HepG2 (cell line): ENCODE measurements at regions not wholly inside any gene's neighbourhood (a gene's known extent, or its start where the extent isn't known, plus 50 kb on each side); places are given as distances from the start of the nearest gene placed in this dataset.

Source experiments
- ATAC-seq: fragments of 200-7000 bp; cut with Tn5 transposase; 3 replicates; pipeline ENCODE4 v1.9.1; 2020; ENCODE audit warnings: mild to moderate bottlenecking, moderate library complexity
- BruUV-seq: library from RNA; stranded (reverse); fragments of 400-500 nt; replicated peaks from 2 replicates; lab custom pipeline; 2021; lab: Mats Ljungman, UMichigan
- CTCF ChIA-PET: fragments of 300-600 bp; formaldehyde crosslinking; extraction: SDS; loops from one replicate; lab custom pipeline; 2021; ENCODE audit warnings: low total read pairs, inconsistent platforms, low intra/inter-chr PET ratio; lab: Yijun Ruan, JAX
- POLR2A ChIA-PET: fragments of 350-600 bp; sonication (Branson Sonifier 250); formaldehyde crosslinking; loops from one replicate; lab custom pipeline; 2020; ENCODE audit warnings: antibody characterized with exemption, inconsistent platforms; lab: Yijun Ruan, JAX
- DNase-seq: peaks from one replicate; pipeline ENCODE4 v3.0.0-alpha.2; 2015; ENCODE audit warnings: low spot score
- FAIRE-seq: peaks from 3 replicates; lab custom pipeline; 2011; peaks lifted over from hg19 to GRCh38; lab: Jason Lieb, UNC
- H2AFZ ChIP-seq: one replicate; pipeline ENCODE4 v1.6.1; 2011; ENCODE audit warnings: low read length, inconsistent platforms
- H3K27ac ChIP-seq: fragments of 300-600 bp; 3 replicates; pipeline ENCODE4 v1.8.0; 2011; ENCODE audit warnings: mixed run types, mild to moderate bottlenecking, mixed read lengths, low read length, inconsistent platforms; ENCODE audit not compliant: insufficient read depth; ENCODE audit errors: extremely low read length
- H3K27me3 ChIP-seq, 2 experiments: fragments of 200-600 bp in 1 of 2; 2 replicates in 1 of 2; 3 replicates in 1 of 2; pipeline versions ENCODE4 v1.6.0 to v1.8.0; 2011; ENCODE audit warnings: low read length in 2 of 2, mild to moderate bottlenecking in 2 of 2, moderate library complexity in 2 of 2, inconsistent platforms in 1 of 2; ENCODE audit not compliant: insufficient read depth in 2 of 2, control insufficient read depth in 1 of 2
- H3K36me3 ChIP-seq, 2 experiments: fragments of 200-600 bp in 1 of 2; replicated peaks in 1 of 2; 2 replicates in 1 of 2; 3 replicates in 1 of 2; pipeline versions ENCODE4 v1.5.1 to v1.8.0; 2011; ENCODE audit warnings: low read length in 2 of 2, inconsistent platforms in 1 of 2; ENCODE audit not compliant: insufficient read depth in 2 of 2, control insufficient read depth in 1 of 2
- H3K4me1 ChIP-seq: 2 replicates; pipeline ENCODE4 v1.5.1; 2012; ENCODE audit warnings: low read length, inconsistent platforms; ENCODE audit not compliant: insufficient read depth
- H3K4me2 ChIP-seq: 2 replicates; pipeline ENCODE4 v1.6.0; 2011; ENCODE audit warnings: low read depth, low read length, inconsistent platforms
- H3K4me3 ChIP-seq, 3 experiments: fragments of 200-600 bp in 1 of 3; sonication (generic), shearing (Covaris generic) in 1 of 3; replicated peaks in 1 of 3; 2 replicates each; pipeline ENCODE4 v1.5.1; 2011 to 2016; ENCODE audit warnings: low read length in 3 of 3, inconsistent platforms in 2 of 3, low read depth in 2 of 3, mild to moderate bottlenecking in 2 of 3, control low read depth in 1 of 3, mixed read lengths in 1 of 3; ENCODE audit not compliant: insufficient read depth in 1 of 3
- H3K79me2 ChIP-seq: one replicate; pipeline ENCODE4 v1.6.1; 2011; ENCODE audit warnings: low read length, inconsistent platforms; ENCODE audit not compliant: insufficient read depth
- H3K9ac ChIP-seq: 2 replicates; pipeline ENCODE4 v1.6.0; 2011; ENCODE audit warnings: mild to moderate bottlenecking, low read depth, low read length, inconsistent platforms; ENCODE audit not compliant: insufficient read depth
- H3K9me3 ChIP-seq: 2 replicates; pipeline ENCODE4 v1.5.1; 2012; ENCODE audit warnings: mild to moderate bottlenecking, low read length
- H4K20me1 ChIP-seq: 2 replicates; pipeline ENCODE4 v1.6.0; 2011; ENCODE audit warnings: inconsistent platforms, mild to moderate bottlenecking, low read length, moderate library complexity; ENCODE audit not compliant: insufficient read depth
- ATM ChIP-seq: fragments of 450-650 bp; IDR thresholded peaks from 2 replicates; pipeline ENCODE4 v1.7.1; 2017; ENCODE audit warnings: mild to moderate bottlenecking, borderline replicate concordance
- JUNB ChIP-seq: sonication (generic); formaldehyde crosslinking; IDR thresholded peaks from 2 replicates; pipeline ENCODE4 v1.8.0; 2022; ENCODE audit warnings: missing genetic modification reagents, mild to moderate bottlenecking, borderline replicate concordance
- KAT2B ChIP-seq: fragments of 150-350 bp; IDR thresholded peaks from 2 replicates; pipeline ENCODE4 v1.6.1; 2014; ENCODE audit warnings: low read depth, low read length, borderline replicate concordance
- KDM4B ChIP-seq: sonication (generic); formaldehyde crosslinking; IDR thresholded peaks from 2 replicates; pipeline ENCODE4 v1.4.0; 2020; ENCODE audit warnings: missing genetic modification reagents
- MIXL1 ChIP-seq: IDR thresholded peaks from 2 replicates; pipeline ENCODE4 v1.6.1; 2016
- NFE2L2 ChIP-seq: fragments of 150-350 bp; IDR thresholded peaks from 2 replicates; pipeline ENCODE4 v1.6.1; 2014; ENCODE audit warnings: low read length
- PAWR ChIP-seq: sonication (generic); formaldehyde crosslinking; IDR thresholded peaks from 2 replicates; pipeline ENCODE4 v1.4.0; 2020; ENCODE audit warnings: missing genetic modification reagents, mild to moderate bottlenecking, borderline replicate concordance
- PLRG1 ChIP-seq: fragments of 450-650 bp; conservative IDR thresholded peaks from 2 replicates; pipeline ENCODE4 v1.6.1; 2016
- POLR2AphosphoS5 ChIP-seq: IDR thresholded peaks from 2 replicates; pipeline ENCODE4 v1.6.1; 2012; ENCODE audit warnings: low read depth, low read length
- PPARG ChIP-seq: conservative IDR thresholded peaks from 2 replicates; pipeline ENCODE4 v1.6.1; 2016; ENCODE audit warnings: missing biosample characterization, missing genetic modification reagents
- RARG ChIP-seq: sonication (generic); formaldehyde crosslinking; IDR thresholded peaks from 2 replicates; pipeline ENCODE4 v1.4.0; 2020; ENCODE audit warnings: low read depth, mild to moderate bottlenecking, missing genetic modification reagents
- RBM22 ChIP-seq: fragments of 200-400 bp; formaldehyde crosslinking; optimal IDR thresholded peaks from 2 replicates; pipeline ENCODE3; 2017; ENCODE audit warnings: mild to moderate bottlenecking, low read length, moderate library complexity
- RFX5 ChIP-seq: IDR thresholded peaks from 2 replicates; pipeline ENCODE4 v1.6.1; 2011; ENCODE audit warnings: low read depth, low read length, improper control_type of control experiment
- ZBTB7A ChIP-seq: sonication (generic); formaldehyde crosslinking; IDR thresholded peaks from 2 replicates; pipeline ENCODE4 v1.8.0; 2022; ENCODE audit warnings: mild to moderate bottlenecking, missing genetic modification reagents
- ZNF550 ChIP-seq: sonication (generic); formaldehyde crosslinking; IDR thresholded peaks from 2 replicates; pipeline ENCODE4 v1.4.0; 2020; ENCODE audit warnings: mild to moderate bottlenecking, missing genetic modification reagents, borderline replicate concordance
- ZNF558 ChIP-seq: sonication (generic); formaldehyde crosslinking; IDR thresholded peaks from 2 replicates; pipeline ENCODE4 v1.9.0; 2022; ENCODE audit warnings: mild to moderate bottlenecking, missing genetic modification reagents, borderline replicate concordance
- WGBS: methylation state at CpG from one replicate; pipeline ENCODE4 v1.1.6; 2017; ENCODE audit warnings: low lambda C conversion rate; 5-methylcytosine and 5-hydroxymethylcytosine counted together
- in situ Hi-C: cut with HindIII; loops from 2 replicates; pipeline ENCODE4 v1.10.0; 2017; ENCODE audit warnings: low pct_unique_long_range_greater_than_20kb; ENCODE audit not compliant: extremely low pct_ligation_motif_present
- intact Hi-C: fragments of 100-400 bp; cut with micrococcal nuclease; formaldehyde crosslinking; loops from one replicate; pipeline ENCODE4 v1.10.0; 2022; ENCODE audit not compliant: unreplicated experiment
- TF ChIP-seq, protein P1 (sequence below): sonication (generic); formaldehyde crosslinking; IDR thresholded peaks from 2 replicates; pipeline ENCODE4 v1.8.1; 2023; ENCODE audit warnings: mild to moderate bottlenecking, missing genetic modification reagents
- TF ChIP-seq, protein P2 (sequence below): sonication (generic); formaldehyde crosslinking; IDR thresholded peaks from 2 replicates; pipeline ENCODE4 v1.8.1; 2023; ENCODE audit warnings: mild to moderate bottlenecking, missing genetic modification reagents
- TF ChIP-seq, protein P3 (sequence below): sonication (generic); formaldehyde crosslinking; IDR thresholded peaks from 2 replicates; pipeline ENCODE4 v1.5.0; 2020; ENCODE audit warnings: mild to moderate bottlenecking, missing genetic modification reagents

DNA sequence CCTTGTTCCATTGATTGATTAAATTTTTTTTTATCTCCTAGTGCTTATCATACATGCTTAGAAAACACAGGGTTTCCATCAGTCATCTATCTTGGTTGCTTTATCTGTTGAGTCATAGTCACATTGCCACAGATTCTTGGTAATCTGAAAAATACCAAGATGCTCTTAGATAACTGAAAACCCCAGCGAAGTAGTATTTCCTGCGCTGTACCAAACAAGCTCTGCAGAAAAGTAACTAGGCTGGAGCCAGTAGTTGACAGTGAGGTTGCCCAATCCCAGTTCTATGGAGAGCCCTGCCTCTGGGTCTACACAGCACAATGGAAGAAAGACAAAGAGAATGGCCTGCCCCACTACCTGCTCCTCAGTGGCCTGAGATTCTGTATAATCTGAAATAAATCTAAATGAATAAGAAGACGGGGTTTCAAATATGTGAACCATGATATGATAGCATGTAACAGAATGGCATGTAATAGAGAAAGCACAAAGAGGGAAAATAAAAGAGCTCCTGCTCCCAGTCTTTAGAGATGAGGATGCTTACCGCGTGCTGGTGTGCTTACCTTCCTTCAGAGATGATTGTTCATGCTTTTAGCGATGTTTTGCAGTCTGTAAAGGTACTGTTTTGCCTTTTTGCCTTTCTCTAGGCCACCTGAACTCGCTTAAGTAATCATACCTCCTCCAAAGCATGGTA, 55.3 kb upstream of the RAPGEF2 start (continued):
- TF ChIP-seq RARG (CRISPR knock-in tag) (peak; percentile 45; the same call in 1 of the 2 replicates), PAWR (CRISPR knock-in tag) (no peak)
- TF ChIP-seq, protein P1, sequence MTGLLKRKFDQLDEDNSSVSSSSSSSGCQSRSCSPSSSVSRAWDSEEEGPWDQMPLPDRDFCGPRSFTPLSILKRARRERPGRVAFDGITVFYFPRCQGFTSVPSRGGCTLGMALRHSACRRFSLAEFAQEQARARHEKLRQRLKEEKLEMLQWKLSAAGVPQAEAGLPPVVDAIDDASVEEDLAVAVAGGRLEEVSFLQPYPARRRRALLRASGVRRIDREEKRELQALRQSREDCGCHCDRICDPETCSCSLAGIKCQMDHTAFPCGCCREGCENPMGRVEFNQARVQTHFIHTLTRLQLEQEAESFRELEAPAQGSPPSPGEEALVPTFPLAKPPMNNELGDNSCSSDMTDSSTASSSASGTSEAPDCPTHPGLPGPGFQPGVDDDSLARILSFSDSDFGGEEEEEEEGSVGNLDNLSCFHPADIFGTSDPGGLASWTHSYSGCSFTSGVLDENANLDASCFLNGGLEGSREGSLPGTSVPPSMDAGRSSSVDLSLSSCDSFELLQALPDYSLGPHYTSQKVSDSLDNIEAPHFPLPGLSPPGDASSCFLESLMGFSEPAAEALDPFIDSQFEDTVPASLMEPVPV: 0 out of 2 replicates have a peak, but pooled peaks have one; percentile 21

DNA sequence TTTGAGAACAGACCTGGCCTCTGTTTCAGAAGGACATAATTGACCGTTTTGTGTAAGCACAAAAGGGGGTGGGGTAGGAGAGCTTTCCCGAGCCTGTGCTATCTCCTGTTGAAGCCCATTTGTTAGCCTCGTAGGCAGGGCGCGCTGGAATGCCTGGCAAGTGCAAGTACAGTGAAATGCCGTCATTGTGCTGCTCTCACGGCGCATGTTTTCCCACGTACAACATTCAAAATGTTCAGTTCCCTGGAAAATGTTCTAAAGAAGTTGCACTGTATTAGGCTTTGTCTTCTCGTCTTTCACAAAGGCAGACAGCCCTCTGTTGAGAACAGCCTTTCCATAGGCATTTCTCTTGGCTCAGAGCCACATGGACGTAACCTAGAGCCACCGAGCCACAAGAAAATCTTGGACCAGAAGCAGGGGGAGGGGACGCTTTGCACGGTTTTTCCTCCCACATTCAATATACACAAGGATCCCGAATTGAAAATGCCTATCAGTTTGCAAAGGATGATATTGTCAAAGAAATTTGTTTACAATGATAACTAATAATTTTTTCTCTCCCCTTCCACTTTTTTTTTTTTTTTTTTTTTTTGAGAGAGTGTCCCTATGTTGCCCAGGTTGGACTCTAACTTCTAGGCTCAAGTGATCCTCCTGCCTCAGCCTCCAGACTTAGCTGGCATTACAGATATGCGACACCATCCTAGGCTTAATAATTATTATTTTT, 54.6 kb upstream of the RAPGEF2 start:
- DNase-seq (peak; percentile 84), FAIRE-seq (peak; percentile 77), ATAC-seq (peak; percentile 95)
- Histone ChIP-seq H3K27me3 (no peaks in the 10 kb centered on the region), H3K4me2 (peak overlapping the region; percentile 97), H3K79me2 (no peaks in the 10 kb centered on the region), H3K9me3 (no peaks in the 10 kb centered on the region), H3K4me3 (peak overlapping the region; percentile 17 to 63 (median 58)), H3K9ac (0 out of 2 replicates have a peak overlapping the region, but pooled peaks have one; percentile 38), H3K36me3 (no peaks in the 10 kb centered on the region), H3K27ac (peak overlapping the region; percentile 33), H3K4me1 (peaks cover 31% of the 10 kb centered on the region), H4K20me1 (no peaks in the 10 kb centered on the region), H2AFZ (peak overlapping the region; percentile 92)
- BruUV-seq: no TSS peak
- intact Hi-C loops: loop anchor here (10.0 kb wide), 1 partner anchor 126 kb away; no protein-coding TSS in a partner anchor
- ChIA-PET POLR2A (no interaction called here), CTCF (no interaction called here)
- in situ Hi-C loops: no loop called here
- 3% methylated on average over 15 of the region's 16 CpGs for WGBS
- no peak for TF ChIP-seq ZBTB7A (CRISPR knock-in tag)
- TF ChIP-seq RBM22: no peak
- TF ChIP-seq KAT2B: no peak
- no peak for TF ChIP-seq ATM
- TF ChIP-seq POLR2AphosphoS5: no peak
- TF ChIP-seq PPARG (CRISPR knock-in tag): peak; percentile 25; the same call in 1 of the 2 replicates
- no peak for TF ChIP-seq NFE2L2
- TF ChIP-seq ZNF558: no peak
- TF ChIP-seq MIXL1 (CRISPR knock-in tag): peak; percentile 18; the same call in 1 of the 2 replicates
- TF ChIP-seq PLRG1: no peak
- TF ChIP-seq RFX5: no peak
- TF ChIP-seq KDM4B (CRISPR knock-in tag): no peak
- no peak for TF ChIP-seq ZNF550 (CRISPR knock-in tag)
- TF ChIP-seq JUNB (CRISPR knock-in tag): no peak
- TF ChIP-seq, protein P2, sequence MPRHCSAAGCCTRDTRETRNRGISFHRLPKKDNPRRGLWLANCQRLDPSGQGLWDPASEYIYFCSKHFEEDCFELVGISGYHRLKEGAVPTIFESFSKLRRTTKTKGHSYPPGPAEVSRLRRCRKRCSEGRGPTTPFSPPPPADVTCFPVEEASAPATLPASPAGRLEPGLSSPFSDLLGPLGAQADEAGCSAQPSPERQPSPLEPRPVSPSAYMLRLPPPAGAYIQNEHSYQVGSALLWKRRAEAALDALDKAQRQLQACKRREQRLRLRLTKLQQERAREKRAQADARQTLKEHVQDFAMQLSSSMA (CRISPR knock-in tag): no peak
- TF ChIP-seq, protein P3, sequence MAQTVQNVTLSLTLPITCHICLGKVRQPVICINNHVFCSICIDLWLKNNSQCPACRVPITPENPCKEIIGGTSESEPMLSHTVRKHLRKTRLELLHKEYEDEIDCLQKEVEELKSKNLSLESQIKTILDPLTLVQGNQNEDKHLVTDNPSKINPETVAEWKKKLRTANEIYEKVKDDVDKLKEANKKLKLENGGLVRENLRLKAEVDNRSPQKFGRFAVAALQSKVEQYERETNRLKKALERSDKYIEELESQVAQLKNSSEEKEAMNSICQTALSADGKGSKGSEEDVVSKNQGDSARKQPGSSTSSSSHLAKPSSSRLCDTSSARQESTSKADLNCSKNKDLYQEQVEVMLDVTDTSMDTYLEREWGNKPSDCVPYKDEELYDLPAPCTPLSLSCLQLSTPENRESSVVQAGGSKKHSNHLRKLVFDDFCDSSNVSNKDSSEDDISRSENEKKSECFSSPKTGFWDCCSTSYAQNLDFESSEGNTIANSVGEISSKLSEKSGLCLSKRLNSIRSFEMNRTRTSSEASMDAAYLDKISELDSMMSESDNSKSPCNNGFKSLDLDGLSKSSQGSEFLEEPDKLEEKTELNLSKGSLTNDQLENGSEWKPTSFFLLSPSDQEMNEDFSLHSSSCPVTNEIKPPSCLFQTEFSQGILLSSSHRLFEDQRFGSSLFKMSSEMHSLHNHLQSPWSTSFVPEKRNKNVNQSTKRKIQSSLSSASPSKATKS (CRISPR knock-in tag): no peak
